GM21528 (cell line): ENCODE measurements at regions not wholly inside any gene's neighbourhood (a gene's known extent, or its start where the extent isn't known, plus 50 kb on each side); places are given as distances from the start of the nearest gene placed in this dataset.
"Not testable (repeated sequence)": the region's sequence is repeated elsewhere in the genome, so short reads cannot be mapped to it uniquely, and the experiment has no call there.

ENCODE experiments used
- ATAC-seq: cut with Tn5 transposase; IDR thresholded peaks from one replicate; pipeline ENCODE4 v1.9.1; 2021; ENCODE audit warnings: mild to moderate bottlenecking, moderate library complexity; ENCODE audit not compliant: unreplicated experiment, low FRiP score

GRCh38 chr2:14750433-14750832, 117.9 kb downstream of the LRATD1 start:
- no peak for ATAC-seq

GRCh38 chr2:14751581-14751980, 119.1 kb downstream of the LRATD1 start:
- no peak for ATAC-seq

- ATAC-seq, result no peak
Observed at GRCh38 chr2:14752295-14752694, 119.8 kb downstream of the LRATD1 start.

GRCh38 chr2:14756122-14756541, 123.6 kb downstream of the LRATD1 start:
- ATAC-seq, result no peak

GRCh38 chr2:14756981-14757657, 124.6 kb downstream of the LRATD1 start:
- no peak for ATAC-seq

GRCh38 chr2:14759082-14759481, 126.6 kb downstream of the LRATD1 start:
- no peak for ATAC-seq

- no peak for ATAC-seq
Observed at GRCh38 chr2:14760169-14760568, 127.7 kb downstream of the LRATD1 start.

GRCh38 chr2:14761118-14761517, 128.6 kb downstream of the LRATD1 start:
- no peak for ATAC-seq

GRCh38 chr2:14773696-14774095, 141.2 kb downstream of the LRATD1 start:
- no peak for ATAC-seq

GRCh38 chr2:14774436-14774968, 142.0 kb downstream of the LRATD1 start:
- no peak for ATAC-seq

- ATAC-seq, result no peak
Observed at GRCh38 chr2:14776216-14776615, 143.7 kb downstream of the LRATD1 start.

- ATAC-seq, result no peak
Observed at GRCh38 chr2:14778015-14778414, 145.5 kb downstream of the LRATD1 start.

GRCh38 chr2:14779252-14779651, 146.7 kb downstream of the LRATD1 start:
- no peak for ATAC-seq

- ATAC-seq, result no peak
Observed at GRCh38 chr2:14781142-14781541, 148.6 kb downstream of the LRATD1 start.

- not testable (repeated sequence) for ATAC-seq
Observed at GRCh38 chr2:14788814-14789213, 156.3 kb downstream of the LRATD1 start.

- ATAC-seq, result no peak
Observed at GRCh38 chr2:14790041-14790640, 157.6 kb downstream of the LRATD1 start.

GRCh38 chr2:14803994-14804393, 171.5 kb downstream of the LRATD1 start:
- no peak for ATAC-seq

- no peak for ATAC-seq
Observed at GRCh38 chr2:14804902-14805301, 172.4 kb downstream of the LRATD1 start.

- no peak for ATAC-seq
Observed at GRCh38 chr2:14806613-14807012, 174.1 kb downstream of the LRATD1 start.

GRCh38 chr2:14815201-14815600, 182.7 kb downstream of the LRATD1 start:
- no peak for ATAC-seq

GRCh38 chr2:14816069-14817060, 183.8 kb downstream of the LRATD1 start:
- ATAC-seq, result no peak
